K562 (cell line): ENCODE measurements at regions not wholly inside any gene's neighbourhood (a gene's known extent, or its start where the extent isn't known, plus 50 kb on each side); places are given as distances from the start of the nearest gene placed in this dataset.

Experiments used
- ATAC-seq: fragments of 200-7000 bp; cut with Tn5 transposase; 3 replicates; pipeline ENCODE4 v1.9.1; 2020; ENCODE audit warnings: moderate library complexity
- BruUV-seq: library from RNA; stranded (reverse); fragments of 400-500 nt; replicated peaks from 2 replicates; lab custom pipeline; 2021; lab: Mats Ljungman, UMichigan
- CTCF ChIA-PET: fragments of 300-600 bp; formaldehyde crosslinking; extraction: SDS; loops from one replicate; lab custom pipeline; 2021; ENCODE audit warnings: low intra/inter-chr PET ratio; lab: Yijun Ruan, JAX
- POLR2A ChIA-PET: fragments of 300-600, 350-650 bp; sonication (Branson Sonifier 250); formaldehyde crosslinking; extraction: SDS; loops from one replicate; lab custom pipeline; 2021; ENCODE audit warnings: antibody characterized with exemption, inconsistent platforms; lab: Yijun Ruan, JAX
- DNase-seq, 4 experiments: peaks; one replicate each; pipeline versions ENCODE4 v3.0.0 to v3.0.0-alpha.2; 2011 to 2018; ENCODE audit warnings: low spot score in 3 of 4, mixed read lengths in 3 of 4; ENCODE audit errors: extremely low read depth in 1 of 4
- FAIRE-seq: peaks from 2 replicates; lab custom pipeline; 2011; peaks lifted over from hg19 to GRCh38; lab: Jason Lieb, UNC
- H2AFZ ChIP-seq: 2 replicates; pipeline ENCODE4 v1.6.0; 2011; ENCODE audit warnings: low read depth, low read length, control low read depth, inconsistent platforms
- H3K27ac ChIP-seq: fragments of 200-600 bp; 3 replicates; pipeline ENCODE4 v1.8.0; 2011; ENCODE audit warnings: low read depth, mild to moderate bottlenecking, control low read depth, inconsistent platforms, low read length, moderate library complexity, mixed read lengths; ENCODE audit errors: extremely low read depth
- H3K27me3 ChIP-seq, 2 experiments: fragments of 300-600 bp in 1 of 2; 2 replicates in 1 of 2; 3 replicates in 1 of 2; pipeline versions ENCODE4 v1.6.0 to v1.8.0; 2011; ENCODE audit warnings: inconsistent platforms in 2 of 2, low read length in 2 of 2, mild to moderate bottlenecking in 1 of 2, mixed read lengths in 1 of 2, moderate library complexity in 1 of 2; ENCODE audit not compliant: control insufficient read depth in 2 of 2, insufficient read depth in 2 of 2
- H3K36me3 ChIP-seq: fragments of 300-600 bp; 3 replicates; pipeline ENCODE4 v1.8.0; 2011; ENCODE audit warnings: mild to moderate bottlenecking, low read length, inconsistent platforms; ENCODE audit not compliant: control insufficient read depth, insufficient read depth
- H3K4me1 ChIP-seq, 2 experiments: fragments of 200-600 bp in 1 of 2; replicated peaks in 1 of 2; 2 replicates in 1 of 2; 3 replicates in 1 of 2; pipeline versions ENCODE4 v1.5.1 to v1.8.0; 2011; ENCODE audit warnings: inconsistent platforms in 2 of 2, low read length in 2 of 2, mild to moderate bottlenecking in 1 of 2, mixed read lengths in 1 of 2, moderate library complexity in 1 of 2; ENCODE audit not compliant: control insufficient read depth in 2 of 2, insufficient read depth in 2 of 2
- H3K4me2 ChIP-seq: 2 replicates; pipeline ENCODE4 v1.6.1; 2011; ENCODE audit warnings: low read length, control low read depth, inconsistent platforms, mixed read lengths; ENCODE audit not compliant: insufficient read depth
- H3K4me3 ChIP-seq: fragments of 200-600 bp; sonication (generic), shearing (Covaris generic); 2 replicates; pipeline ENCODE4 v1.5.1; 2016; ENCODE audit warnings: control low read depth, inconsistent platforms
- H3K79me2 ChIP-seq: fragments of 200-600 bp; 3 replicates; pipeline ENCODE4 v1.8.0; 2011; ENCODE audit warnings: low read length, inconsistent platforms; ENCODE audit not compliant: control insufficient read depth, insufficient read depth
- H3K9ac ChIP-seq, 2 experiments: 2 replicates each; pipeline versions ENCODE4 v1.6.0 to v1.6.1; 2011; ENCODE audit warnings: low read depth in 2 of 2, low read length in 2 of 2, control low read depth in 1 of 2, inconsistent platforms in 1 of 2, mild to moderate bottlenecking in 1 of 2, mixed read lengths in 1 of 2; ENCODE audit not compliant: insufficient read depth in 1 of 2
- H3K9me1 ChIP-seq: one replicate; pipeline ENCODE4 v1.6.0; 2011; ENCODE audit warnings: inconsistent platforms, mild to moderate bottlenecking, low read length, moderate library complexity; ENCODE audit not compliant: control insufficient read depth, insufficient read depth
- H3K9me3 ChIP-seq: replicated peaks from 2 replicates; pipeline ENCODE4 v1.5.1; 2011; ENCODE audit warnings: low read depth, low read length, inconsistent platforms; ENCODE audit not compliant: control insufficient read depth, insufficient read depth
- H4K20me1 ChIP-seq: replicated peaks from 2 replicates; pipeline ENCODE4 v1.6.1; 2011; ENCODE audit warnings: low read length, inconsistent platforms, mixed read lengths; ENCODE audit not compliant: control insufficient read depth, insufficient read depth
- CGGBP1 ChIP-seq: fragments of 250-450 bp; sonication (Bioruptor Pico); IDR thresholded peaks from 2 replicates; pipeline ENCODE4 v1.9.0; 2021; ENCODE audit warnings: mild to moderate bottlenecking
- ELF1 ChIP-seq: fragments of 200-800 bp; sonication (Bioruptor generic); IDR thresholded peaks from 2 replicates; pipeline ENCODE4 v1.6.1; 2016; ENCODE audit warnings: missing genetic modification characterization, missing compliant biosample characterization
- ETV5 ChIP-seq: sonication (generic); formaldehyde crosslinking; IDR thresholded peaks from 2 replicates; pipeline ENCODE4 v1.4.0; 2020; ENCODE audit warnings: low read depth, mild to moderate bottlenecking, missing genetic modification reagents
- KAT2B ChIP-seq: IDR thresholded peaks from one replicate; pipeline ENCODE4 v1.6.1; 2012; ENCODE audit warnings: low read depth, mild to moderate bottlenecking, control low read depth, inconsistent platforms, low read length, moderate library complexity
- MEF2A ChIP-seq: IDR thresholded peaks from 2 replicates; pipeline ENCODE4 v1.6.1; 2011; ENCODE audit warnings: low read depth, mild to moderate bottlenecking, low read length, moderate library complexity; ENCODE audit not compliant: control insufficient read depth
- NFYB ChIP-seq: IDR thresholded peaks from 2 replicates; pipeline ENCODE4 v1.6.1; 2011; ENCODE audit warnings: mild to moderate bottlenecking, moderate library complexity; ENCODE audit not compliant: insufficient read length; ENCODE audit errors: extremely low read depth
- SUPT5H ChIP-seq: fragments of 450-650 bp; IDR thresholded peaks from 2 replicates; pipeline ENCODE4 v1.6.1; 2016
- ZNF431 ChIP-seq: sonication (generic); formaldehyde crosslinking; IDR thresholded peaks from 2 replicates; pipeline ENCODE4 v1.8.0; 2022; ENCODE audit warnings: mild to moderate bottlenecking, missing genetic modification reagents
- ZNF668 ChIP-seq: fragments of 250-450 bp; sonication (Bioruptor Pico); IDR thresholded peaks from 2 replicates; pipeline ENCODE4 v1.8.0; 2022; ENCODE audit warnings: mild to moderate bottlenecking, inconsistent platforms
- ZNF696 ChIP-seq: fragments of 250-450 bp; sonication (Bioruptor Pico); conservative IDR thresholded peaks from 2 replicates; pipeline ENCODE4 v1.4.0; 2020; ENCODE audit warnings: mild to moderate bottlenecking, moderate library complexity
- ZNF699 ChIP-seq: fragments of 250-450 bp; sonication (Bioruptor Pico); IDR thresholded peaks from 2 replicates; pipeline ENCODE4 v1.8.0; 2021; ENCODE audit warnings: mild to moderate bottlenecking, moderate library complexity; ENCODE audit not compliant: insufficient replicate concordance
- WGBS: fragments of 100-300 bp; shearing (Covaris generic); methylation state at CpG from one replicate; pipeline ENCODE4 v1.1.6; 2016; ENCODE audit warnings: low coverage, mixed read lengths; ENCODE audit not compliant: insufficient coverage; ENCODE audit errors: missing lambda C conversion rate; 5-methylcytosine and 5-hydroxymethylcytosine counted together
- in situ Hi-C: fragments of 300-500 bp; cut with MboI; formaldehyde crosslinking; loops from 4 replicates; pipeline ENCODE4 v1.15.0; 2018; ENCODE audit warnings: inconsistent platforms, mixed read lengths
- intact Hi-C: fragments of 100-400 bp; cut with micrococcal nuclease; formaldehyde crosslinking; loops from 2 replicates; pipeline ENCODE4 v1.14.2; 2022

- no peak for ATAC-seq
- TF ChIP-seq ZNF668 (CRISPR knock-in tag) (no peak), NFYB (no peak), ETV5 (CRISPR knock-in tag) (no peak), ZNF696 (CRISPR knock-in tag) (no peak), ZNF699 (no peak), ELF1 (tag) (no peak), MEF2A (no peak), ZNF431 (CRISPR knock-in tag) (no peak), KAT2B (no peak), CGGBP1 (CRISPR knock-in tag) (no peak), SUPT5H (no peak)
- H3K36me3 ChIP-seq = no peaks in the 10 kb centered on the region
- in situ Hi-C loops = no loop called here
- no peak overlapping the region for H2AFZ ChIP-seq
- H3K79me2 ChIP-seq = no peaks in the 10 kb centered on the region
- BruUV-seq = no TSS peak
- H3K4me3 ChIP-seq = no peak overlapping the region
- H4K20me1 ChIP-seq = no peaks in the 10 kb centered on the region
- POLR2A ChIA-PET = no interaction called here
- no peaks in the 10 kb centered on the region for H3K27me3 ChIP-seq
- H3K27ac ChIP-seq = no peak overlapping the region
- H3K9me1 ChIP-seq = no peaks in the 10 kb centered on the region
- H3K4me2 ChIP-seq = no peak overlapping the region
- no peak for FAIRE-seq
- no peaks in the 10 kb centered on the region for H3K9me3 ChIP-seq
- intact Hi-C loops = no loop called here
- CTCF ChIA-PET = no interaction called here
- no peak overlapping the region for H3K9ac ChIP-seq
- no peak for DNase-seq
- H3K4me1 ChIP-seq = no peaks in the 10 kb centered on the region
- WGBS = 0% methylated on average over 3 of the region's 3 CpGs
These were observed 550.8 kb downstream of the DIPK2A start for GRCh38 chr3:144522456-144522855.
